Heart left ventricle (tissue), 13 donors: ENCODE measurements at regions not wholly inside any gene's neighbourhood (a gene's known extent, or its start where the extent isn't known, plus 50 kb on each side); places are given as distances from the start of the nearest gene placed in this dataset.

Experiments used
- POLR2A ChIP-seq, 2 donors: fragments of 450-650 bp; IDR thresholded peaks; one replicate each; pipeline ENCODE4 v1.6.1; 2017; ENCODE audit warnings: antibody characterized with exemption in 2 of 2, mild to moderate bottlenecking in 2 of 2, moderate library complexity in 2 of 2
- TF ChIP-seq, protein P1 (sequence below), 12 donors: fragments of 200-600 bp; sonication (generic) in 4 of 12; IDR thresholded peaks; one replicate each; pipeline versions ENCODE4 v1.5.0 to v1.8.0; 2018 to 2022; ENCODE audit warnings: antibody characterized with exemption in 12 of 12, mild to moderate bottlenecking in 5 of 12
- donor health status: ischemic (EF 13 %, LVEDD 7.1; RV severe dilation, severe dysfunction).
- donor health status: DM: no; HTN: yes; CAD: no.
- donor health status: DM: no; HTN: no; CAD: no.
- donor health status: ischemic (EF 25% LVEDD 6.9; RV normal size, moderate dysfunction).
- donor health status: ischemic (EF 25% LVEDD 5.7; RV mildly dilated, moderate dysfunction).
- donor health status: ischemic (EF 35%, LVEDD 5.7; RV mildly dilated, moderate dysfunction).
- donor health status: nonischemic (EF 11% LVEDD 7.7; RV severe dilation, severe dysfunction).
- donor health status: DM: yes; HTN: yes; CAD: no.
- donor health status: PGD.
- donor health status: ischemic (EF 29% LVEDD 5.4; RV normal size, mild dysfunction).
- donor health status: nonischemic (EF 23%, LVEDD 6.1; RV moderate dilation, normal function).

DNA sequence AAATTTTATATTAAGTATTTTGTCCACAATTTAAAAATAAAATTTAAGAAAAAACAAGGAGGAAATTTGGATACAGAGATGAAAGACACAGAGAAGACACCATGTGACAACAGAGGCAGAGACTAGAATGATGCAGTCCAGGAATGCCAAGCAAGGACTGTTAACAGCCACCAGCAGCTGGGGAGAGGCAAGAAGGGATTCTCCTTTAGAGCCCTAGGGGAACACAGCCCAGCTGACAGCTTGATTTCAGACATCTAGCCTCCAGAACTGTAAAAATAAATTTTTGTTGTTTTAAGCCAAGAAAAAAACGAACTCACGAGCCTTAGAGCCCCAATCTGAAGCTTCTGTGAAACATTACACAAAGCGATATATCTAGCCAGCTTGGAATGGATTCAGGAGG, 198.5 kb downstream of the ZNF648 start:
- TF ChIP-seq, protein P1, sequence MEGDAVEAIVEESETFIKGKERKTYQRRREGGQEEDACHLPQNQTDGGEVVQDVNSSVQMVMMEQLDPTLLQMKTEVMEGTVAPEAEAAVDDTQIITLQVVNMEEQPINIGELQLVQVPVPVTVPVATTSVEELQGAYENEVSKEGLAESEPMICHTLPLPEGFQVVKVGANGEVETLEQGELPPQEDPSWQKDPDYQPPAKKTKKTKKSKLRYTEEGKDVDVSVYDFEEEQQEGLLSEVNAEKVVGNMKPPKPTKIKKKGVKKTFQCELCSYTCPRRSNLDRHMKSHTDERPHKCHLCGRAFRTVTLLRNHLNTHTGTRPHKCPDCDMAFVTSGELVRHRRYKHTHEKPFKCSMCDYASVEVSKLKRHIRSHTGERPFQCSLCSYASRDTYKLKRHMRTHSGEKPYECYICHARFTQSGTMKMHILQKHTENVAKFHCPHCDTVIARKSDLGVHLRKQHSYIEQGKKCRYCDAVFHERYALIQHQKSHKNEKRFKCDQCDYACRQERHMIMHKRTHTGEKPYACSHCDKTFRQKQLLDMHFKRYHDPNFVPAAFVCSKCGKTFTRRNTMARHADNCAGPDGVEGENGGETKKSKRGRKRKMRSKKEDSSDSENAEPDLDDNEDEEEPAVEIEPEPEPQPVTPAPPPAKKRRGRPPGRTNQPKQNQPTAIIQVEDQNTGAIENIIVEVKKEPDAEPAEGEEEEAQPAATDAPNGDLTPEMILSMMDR (IDR thresholded peaks at IDR 0.05): no peak
- no peak for TF ChIP-seq POLR2A (IDR thresholded peaks at IDR 0.05)
